Duodenal mucosa (tissue), 2 donors: ENCODE measurements at regions not wholly inside any gene's neighbourhood (a gene's known extent, or its start where the extent isn't known, plus 50 kb on each side); places are given as distances from the start of the nearest gene placed in this dataset.

Experiments
- H3K27ac ChIP-seq: one replicate; pipeline ENCODE4 v1.7.0; 2013; ENCODE audit warnings: low read depth, low read length
- H3K27me3 ChIP-seq, 2 donors: one replicate each; pipeline ENCODE4 v1.7.0; 2013; ENCODE audit warnings: low read length in 2 of 2, control low read depth in 1 of 2; ENCODE audit not compliant: insufficient read depth in 2 of 2, control insufficient read depth in 1 of 2
- H3K36me3 ChIP-seq, 2 donors: one replicate each; pipeline ENCODE4 v1.7.0; 2013; ENCODE audit warnings: low read length in 2 of 2, control low read depth in 1 of 2; ENCODE audit not compliant: insufficient read depth in 2 of 2, control insufficient read depth in 1 of 2
- H3K4me1 ChIP-seq, 2 donors: one replicate each; pipeline ENCODE4 v1.7.0; 2013; ENCODE audit warnings: low read length in 2 of 2, control low read depth in 1 of 2; ENCODE audit not compliant: insufficient read depth in 2 of 2, control insufficient read depth in 1 of 2
- H3K4me3 ChIP-seq, 2 donors: one replicate each; pipeline ENCODE4 v1.7.0; 2013; ENCODE audit warnings: low read length in 2 of 2, low read depth in 1 of 2
- H3K9ac ChIP-seq, 2 donors: one replicate each; pipeline ENCODE4 v1.7.0; 2013; ENCODE audit warnings: low read length in 2 of 2, low read depth in 1 of 2
- H3K9me3 ChIP-seq, 2 donors: one replicate each; pipeline ENCODE4 v1.7.0; 2013; ENCODE audit warnings: low read length in 2 of 2, control low read depth in 1 of 2; ENCODE audit not compliant: control insufficient read depth in 1 of 2

- no peaks in the 10 kb centered on the region for H3K4me1 ChIP-seq
- H3K4me3 ChIP-seq: no peak overlapping the region
- no peaks in the 10 kb centered on the region for H3K27me3 ChIP-seq
- no peak overlapping the region for H3K27ac ChIP-seq
- H3K36me3 ChIP-seq: no peaks in the 10 kb centered on the region
- H3K9ac ChIP-seq: no peak overlapping the region
- H3K9me3 ChIP-seq: no peaks in the 10 kb centered on the region
Observed at GRCh38 chr3:147471741-147472140, 62.6 kb downstream of the ZIC1 start.

DNA sequence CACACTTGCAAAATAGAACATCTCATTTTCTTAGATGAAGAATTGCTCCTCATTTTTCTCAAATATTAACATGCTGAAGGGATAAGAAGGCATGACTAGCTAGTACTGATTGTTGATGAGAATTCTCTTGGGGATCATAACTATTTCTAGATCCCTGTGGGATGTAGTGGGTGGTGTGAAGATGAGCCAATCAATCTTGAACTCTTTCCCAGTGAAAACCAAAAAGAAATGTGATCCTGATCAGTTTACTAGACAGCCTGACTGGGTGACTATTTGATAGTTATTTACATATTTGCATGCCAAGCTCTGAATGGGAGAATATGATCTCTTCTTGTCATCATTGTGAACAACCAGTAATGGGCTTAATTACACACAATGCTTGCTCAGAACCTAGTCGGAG lies 63.7 kb downstream of the ZIC1 start:
- no peak overlapping the region for H3K27ac ChIP-seq
- no peaks in the 10 kb centered on the region for H3K27me3 ChIP-seq
- H3K9me3 ChIP-seq: no peaks in the 10 kb centered on the region
- no peak overlapping the region for H3K9ac ChIP-seq
- no peaks in the 10 kb centered on the region for H3K36me3 ChIP-seq
- H3K4me3 ChIP-seq: no peak overlapping the region
- H3K4me1 ChIP-seq: no peaks in the 10 kb centered on the region

GRCh38 chr3:147483145-147483544 lies 74.0 kb downstream of the ZIC1 start:
- Histone ChIP-seq H3K36me3 (no peaks in the 10 kb centered on the region), H3K4me3 (no peak overlapping the region), H3K9me3 (no peaks in the 10 kb centered on the region), H3K4me1 (no peaks in the 10 kb centered on the region), H3K27ac (no peak overlapping the region), H3K9ac (no peak overlapping the region), H3K27me3 (no peaks in the 10 kb centered on the region)

DNA sequence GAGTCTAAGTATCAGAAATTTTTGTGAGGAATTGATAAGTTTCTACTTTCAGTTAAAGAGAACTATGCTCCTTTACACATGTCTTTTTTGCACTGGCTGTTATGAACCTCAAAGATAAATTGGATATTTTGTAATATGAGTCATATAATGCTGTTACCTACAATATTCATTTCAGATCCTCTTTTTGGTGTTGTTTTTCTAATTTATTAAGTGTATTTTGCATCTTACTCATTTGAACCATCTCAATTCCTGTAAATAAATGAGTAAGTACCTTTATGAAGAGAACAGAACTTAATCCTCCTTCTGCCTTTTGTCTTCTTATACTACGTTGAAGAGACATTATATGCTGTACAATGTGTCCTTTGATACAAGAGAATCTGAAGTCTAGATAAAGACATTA lies 74.4 kb downstream of the ZIC1 start:
- Histone ChIP-seq H3K9me3 (no peaks in the 10 kb centered on the region), H3K4me3 (no peak overlapping the region), H3K4me1 (no peaks in the 10 kb centered on the region), H3K27ac (no peak overlapping the region), H3K27me3 (no peaks in the 10 kb centered on the region), H3K9ac (no peak overlapping the region), H3K36me3 (no peaks in the 10 kb centered on the region)

GRCh38 chr3:147493065-147493464 lies 83.9 kb downstream of the ZIC1 start:
- Histone ChIP-seq H3K36me3 (no peaks in the 10 kb centered on the region), H3K27ac (no peak overlapping the region), H3K4me1 (no peaks in the 10 kb centered on the region), H3K4me3 (no peak overlapping the region), H3K9ac (no peak overlapping the region), H3K9me3 (no peaks in the 10 kb centered on the region), H3K27me3 (no peaks in the 10 kb centered on the region)

DNA sequence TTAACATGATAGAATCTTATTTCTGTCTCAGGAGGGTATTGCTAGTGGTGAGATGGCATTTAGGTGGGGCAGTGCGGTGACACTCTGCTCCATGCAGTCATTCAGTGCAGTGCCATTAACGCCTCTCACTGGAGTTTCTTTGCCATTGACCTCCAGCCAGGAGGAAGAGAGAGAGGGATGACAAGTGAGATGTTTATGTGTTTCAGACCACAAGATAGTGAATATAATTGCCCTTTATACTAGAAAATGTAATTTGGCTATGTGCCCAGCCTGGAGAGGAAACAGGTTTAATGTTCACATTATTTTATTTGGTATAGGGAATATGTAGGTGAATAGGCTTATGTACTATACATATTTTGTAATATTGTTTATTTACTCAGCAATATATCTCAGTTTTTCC lies 84.5 kb downstream of the ZIC1 start:
- Histone ChIP-seq H3K4me3 (no peak overlapping the region), H3K27me3 (no peaks in the 10 kb centered on the region), H3K4me1 (no peaks in the 10 kb centered on the region), H3K9ac (no peak overlapping the region), H3K36me3 (no peaks in the 10 kb centered on the region), H3K27ac (no peak overlapping the region), H3K9me3 (no peaks in the 10 kb centered on the region)

GRCh38 chr3:147497286-147497685 lies 88.1 kb downstream of the ZIC1 start:
- no peaks in the 10 kb centered on the region for H3K36me3 ChIP-seq
- H3K27me3 ChIP-seq: no peaks in the 10 kb centered on the region
- no peaks in the 10 kb centered on the region for H3K9me3 ChIP-seq
- no peaks in the 10 kb centered on the region for H3K4me1 ChIP-seq
- H3K4me3 ChIP-seq: no peak overlapping the region
- H3K27ac ChIP-seq: no peak overlapping the region
- H3K9ac ChIP-seq: no peak overlapping the region

- Histone ChIP-seq H3K4me3 (no peak overlapping the region), H3K9me3 (no peaks in the 10 kb centered on the region), H3K27ac (no peak overlapping the region), H3K4me1 (no peaks in the 10 kb centered on the region), H3K9ac (no peak overlapping the region), H3K27me3 (no peaks in the 10 kb centered on the region), H3K36me3 (no peaks in the 10 kb centered on the region)
Observed at GRCh38 chr3:147507638-147508286, 98.6 kb downstream of the ZIC1 start.

DNA sequence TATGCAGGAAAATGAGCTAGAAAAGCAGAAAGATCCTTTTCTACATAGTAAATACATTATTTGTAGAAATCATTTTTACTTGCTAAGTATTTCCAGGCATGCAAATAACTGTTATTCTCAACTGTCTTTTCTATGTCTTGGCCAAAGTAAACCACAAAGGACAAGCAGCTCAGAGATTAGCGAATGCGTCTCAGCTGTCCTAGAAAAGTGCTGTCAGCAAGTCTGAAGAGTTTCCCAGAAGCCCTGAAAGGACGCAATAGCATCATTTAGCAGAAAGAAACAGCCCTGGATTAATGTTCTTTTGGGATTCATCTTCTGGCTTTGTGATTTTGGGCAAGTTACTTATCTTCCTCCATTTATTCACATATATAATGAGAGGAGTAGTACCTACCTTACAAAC lies 100.3 kb downstream of the ZIC1 start:
- H3K9me3 ChIP-seq: no peaks in the 10 kb centered on the region
- H3K36me3 ChIP-seq: no peaks in the 10 kb centered on the region
- no peak overlapping the region for H3K9ac ChIP-seq
- no peak overlapping the region for H3K27ac ChIP-seq
- H3K4me1 ChIP-seq: no peaks in the 10 kb centered on the region
- H3K27me3 ChIP-seq: no peaks in the 10 kb centered on the region
- no peak overlapping the region for H3K4me3 ChIP-seq

DNA sequence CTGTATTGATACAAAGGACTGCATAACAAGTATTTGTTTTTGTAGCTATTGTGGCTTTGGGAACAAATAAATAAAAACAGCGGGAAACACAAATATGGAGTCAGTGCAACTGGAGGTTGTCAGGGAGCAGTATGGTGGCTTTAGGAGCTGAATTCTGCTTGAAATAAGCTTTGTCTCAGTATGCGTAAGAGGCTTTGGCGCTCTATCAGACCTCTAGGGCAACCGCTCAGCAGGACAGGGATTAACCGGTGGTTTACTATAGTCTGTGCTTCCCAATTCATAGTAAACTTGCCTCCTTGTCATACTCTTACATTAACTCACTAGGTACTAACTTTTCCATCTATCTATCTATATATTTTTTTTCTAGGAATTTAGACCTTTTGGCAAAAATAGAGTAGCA lies 104.6 kb downstream of the ZIC1 start:
- no peaks in the 10 kb centered on the region for H3K9me3 ChIP-seq
- H3K27ac ChIP-seq: no peak overlapping the region

More for the DNA sequence above, 104.6 kb downstream of the ZIC1 start:
- Histone ChIP-seq H3K9ac (no peak overlapping the region), H3K36me3 (no peaks in the 10 kb centered on the region), H3K4me1 (no peaks in the 10 kb centered on the region), H3K27me3 (no peaks in the 10 kb centered on the region), H3K4me3 (no peak overlapping the region)
